Activated CD4-positive, alpha-beta T cell treated with anti-CD3 and anti-CD28 coated beads for 24 hours (primary cell): ENCODE measurements at regions not wholly inside any gene's neighbourhood (a gene's known extent, or its start where the extent isn't known, plus 50 kb on each side); places are given as distances from the start of the nearest gene placed in this dataset.

Source experiments
- DNase-seq, 2 donors: peaks; one replicate each; pipeline ENCODE4 v3.0.0-alpha.2; 2020; ENCODE audit warnings: low read depth in 2 of 2

DNA sequence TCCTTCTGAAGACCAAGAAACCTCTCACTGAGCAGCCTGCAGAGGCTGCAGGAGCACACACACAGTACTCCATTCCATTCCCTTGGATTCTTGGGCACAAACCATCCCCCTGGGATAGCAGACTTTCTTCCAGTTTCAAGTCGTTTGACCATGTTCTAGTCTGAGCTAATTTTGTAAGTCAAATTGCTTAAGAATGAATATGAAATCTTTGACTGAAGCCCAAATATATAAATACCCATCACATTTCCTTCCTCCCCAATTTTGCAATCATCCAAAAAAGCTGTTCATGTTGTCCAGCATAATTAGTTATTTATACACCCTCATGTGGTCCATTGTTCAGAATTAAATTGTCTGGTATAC is 231.2 kb upstream of the TPRG1 start:
- DNase-seq, result no peak

DNA sequence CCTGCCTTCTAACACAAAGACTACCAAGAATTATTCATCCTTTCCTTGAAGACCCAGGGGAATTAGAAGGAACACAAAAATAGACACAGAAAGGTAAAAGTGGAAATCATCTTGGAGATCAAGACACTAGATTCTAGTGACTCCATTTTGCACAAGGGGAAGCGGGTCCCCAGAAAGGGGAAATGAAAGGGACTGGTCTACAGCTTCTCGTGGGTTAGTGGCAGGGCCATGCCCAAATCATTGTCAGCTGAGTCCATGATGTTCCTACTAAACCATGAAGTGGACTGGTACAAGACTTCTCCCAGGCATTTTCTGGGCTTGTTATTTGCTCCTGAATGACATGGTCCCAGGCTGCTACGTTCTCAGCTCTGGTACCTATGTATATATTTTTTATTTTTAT is 230.7 kb upstream of the TPRG1 start:
- no peak for DNase-seq

DNA sequence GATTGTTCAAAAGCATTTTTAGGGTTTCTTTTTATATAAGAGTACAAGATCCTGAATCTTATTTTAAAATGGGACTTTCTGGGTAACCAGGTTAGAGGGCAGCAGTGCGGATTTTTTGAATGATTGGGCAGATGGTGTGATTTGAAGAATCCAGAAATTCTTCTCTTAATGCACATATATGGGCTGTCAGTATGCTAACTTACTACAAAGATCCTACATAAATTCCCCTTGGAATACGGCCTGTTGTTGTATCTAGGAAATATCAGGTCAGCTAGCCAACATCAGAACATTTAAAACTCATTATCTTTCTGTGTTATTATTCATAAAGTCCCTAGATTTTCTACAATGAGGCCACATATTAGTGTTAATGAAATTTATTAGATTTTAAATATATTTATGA is 229.6 kb upstream of the TPRG1 start:
- no peak for DNase-seq

DNA sequence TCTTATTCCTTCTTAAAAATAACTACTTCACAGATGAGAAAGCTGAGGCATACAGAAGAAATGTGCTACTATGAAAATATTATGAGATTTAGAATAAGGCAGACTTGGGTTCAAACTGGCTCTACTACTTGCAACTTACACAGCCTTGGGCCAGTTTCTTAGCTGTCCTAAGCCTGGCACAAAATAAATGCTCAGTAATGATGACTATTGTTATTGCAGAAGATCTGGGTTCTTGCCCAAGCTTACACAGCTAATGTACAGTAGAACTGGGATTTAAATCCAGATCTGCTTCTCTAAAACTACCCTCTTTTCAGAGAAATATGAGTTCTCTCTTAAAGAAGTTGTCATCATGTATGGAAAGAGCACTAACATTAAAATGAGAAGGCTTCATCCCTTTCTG is 228.2 kb upstream of the TPRG1 start:
- no peak for DNase-seq

DNA sequence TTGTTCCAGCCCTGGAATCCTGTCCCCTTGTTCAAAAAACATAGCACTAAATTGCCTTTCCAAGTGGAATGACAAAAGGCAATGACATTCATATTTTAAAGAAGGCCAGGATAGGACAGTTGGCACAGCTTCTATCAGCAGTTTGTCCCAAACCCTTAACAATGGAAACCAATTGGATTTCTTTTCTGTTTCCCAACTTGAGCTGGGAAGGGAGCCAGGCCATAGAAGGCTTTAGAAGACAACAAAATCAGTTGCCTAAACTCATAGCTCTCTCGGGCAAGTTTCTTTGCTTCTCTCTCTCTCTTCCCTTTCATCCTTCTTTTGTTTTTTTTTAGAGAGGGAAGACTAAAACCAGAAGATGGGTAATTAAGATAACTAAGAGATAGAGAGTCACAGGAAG is 227.7 kb upstream of the TPRG1 start:
- no peak for DNase-seq

DNA sequence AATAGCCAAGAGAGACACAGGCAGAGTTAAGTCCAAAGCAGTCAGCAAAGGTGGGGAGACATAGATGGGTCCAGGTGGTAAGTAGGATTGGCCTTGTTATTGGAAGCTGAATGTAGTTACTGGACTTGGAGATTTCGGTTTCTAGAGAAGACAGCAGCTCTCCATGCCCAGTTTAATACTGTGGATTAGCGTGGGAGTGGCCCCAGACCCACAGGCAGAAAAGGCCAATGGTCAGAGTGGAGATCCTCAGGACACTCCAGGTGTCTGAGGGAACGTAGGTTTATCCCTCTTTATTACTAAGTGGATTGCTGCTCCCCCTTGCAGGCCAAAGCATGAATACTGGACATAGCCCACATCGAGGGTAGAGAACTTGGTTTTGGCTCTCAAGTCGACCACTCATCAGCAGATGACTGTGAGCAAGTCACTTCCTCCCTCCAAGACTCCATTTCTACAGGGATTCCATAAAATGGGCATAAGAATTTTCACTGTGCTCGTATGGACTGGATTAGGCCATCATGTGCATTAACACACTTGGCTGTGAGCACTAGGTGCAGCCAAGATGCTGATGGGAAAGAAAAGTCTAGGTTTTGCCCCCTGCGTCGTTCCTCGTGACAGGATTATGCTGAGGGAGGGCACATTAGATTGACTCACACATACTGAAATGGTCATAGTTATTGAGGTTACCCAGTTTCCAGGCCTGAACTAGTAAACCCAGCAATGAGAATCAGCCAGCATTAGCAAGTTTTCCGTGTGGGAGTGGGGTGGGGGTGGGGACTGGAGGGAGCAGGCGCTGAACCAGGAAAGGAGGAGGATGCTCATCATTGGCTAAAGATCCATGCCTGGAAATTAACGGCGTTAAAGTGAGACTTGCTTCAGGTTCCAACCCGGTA is 225.2 kb upstream of the TPRG1 start:
- DNase-seq, result no peak

DNA sequence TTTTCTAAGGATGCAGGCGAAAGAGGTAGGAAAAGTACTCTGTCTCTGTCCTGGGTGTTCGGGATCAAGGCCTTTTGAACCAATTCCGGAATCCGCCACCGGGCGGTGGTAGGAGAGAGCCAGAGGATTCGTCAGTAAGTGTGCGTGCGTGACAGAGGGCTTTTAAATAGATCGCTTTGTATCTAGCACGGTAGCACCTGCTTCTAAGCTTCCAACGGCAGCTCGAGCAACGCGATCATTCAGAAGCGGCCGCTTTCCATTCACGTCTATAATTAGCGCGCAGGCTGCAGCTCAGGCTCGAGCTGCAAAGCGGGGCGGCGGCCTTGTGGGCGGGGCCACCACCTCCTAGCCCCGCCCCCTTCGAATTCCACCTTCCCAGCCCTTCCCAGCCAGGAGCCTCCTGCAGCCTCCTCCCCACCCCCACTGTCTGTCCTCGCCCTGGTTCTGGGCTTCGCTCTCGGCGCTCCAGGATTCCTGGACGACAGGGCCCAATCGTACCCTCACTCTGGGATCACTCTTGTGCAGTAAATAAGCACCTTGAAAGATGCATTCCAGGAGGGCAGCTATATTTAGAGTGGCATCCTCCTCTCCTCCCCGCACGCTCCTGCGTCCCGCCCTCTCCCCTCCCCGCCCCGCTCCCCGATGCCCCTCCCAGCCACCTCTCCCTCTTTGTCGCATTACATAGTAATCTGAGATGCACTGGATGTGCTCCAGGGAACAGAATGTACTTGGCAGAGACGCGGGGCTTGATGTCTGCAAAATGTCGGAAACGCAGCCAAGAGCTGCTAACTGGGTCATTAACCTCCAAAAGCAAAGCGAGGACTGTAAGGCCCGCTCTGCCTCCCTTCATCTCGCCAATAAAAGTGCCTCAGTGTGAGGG is 224.1 kb upstream of the TPRG1 start:
- no peak for DNase-seq

DNA sequence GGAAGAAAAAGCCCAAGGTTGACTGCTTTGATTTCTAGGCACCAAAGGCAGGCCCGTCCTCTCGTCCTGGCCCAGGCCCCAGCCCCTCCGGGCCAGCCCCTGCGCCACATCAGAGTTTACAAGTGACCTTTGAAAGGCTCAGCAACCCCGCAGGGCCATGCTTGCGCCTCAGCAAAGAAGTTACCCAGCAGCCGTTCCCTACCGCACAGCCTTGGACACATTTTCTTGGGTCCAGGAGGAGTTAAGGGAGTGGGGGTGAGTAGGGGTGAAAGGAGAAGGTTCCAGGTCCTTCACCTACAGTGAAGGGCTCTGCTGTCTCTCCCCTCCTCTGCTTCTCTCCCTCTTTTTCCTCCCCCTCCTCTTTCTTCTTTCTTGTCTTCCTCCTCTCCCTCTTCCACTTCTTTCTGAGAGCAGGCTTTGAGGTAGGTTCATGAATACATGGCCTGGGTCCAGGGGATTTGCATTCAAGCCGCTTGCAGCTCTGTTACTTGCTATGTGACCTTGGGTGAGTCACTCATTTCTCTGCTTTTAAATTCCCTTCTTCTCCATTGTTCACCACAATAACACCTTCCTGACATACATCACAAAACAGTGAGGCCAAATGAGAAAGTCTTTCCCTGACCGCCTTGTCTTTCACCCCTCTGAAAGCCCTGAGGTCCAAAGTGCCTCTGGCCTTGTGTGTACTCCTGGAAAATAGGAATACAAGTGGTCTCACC is 223.3 kb upstream of the TPRG1 start:
- no peak for DNase-seq

DNA sequence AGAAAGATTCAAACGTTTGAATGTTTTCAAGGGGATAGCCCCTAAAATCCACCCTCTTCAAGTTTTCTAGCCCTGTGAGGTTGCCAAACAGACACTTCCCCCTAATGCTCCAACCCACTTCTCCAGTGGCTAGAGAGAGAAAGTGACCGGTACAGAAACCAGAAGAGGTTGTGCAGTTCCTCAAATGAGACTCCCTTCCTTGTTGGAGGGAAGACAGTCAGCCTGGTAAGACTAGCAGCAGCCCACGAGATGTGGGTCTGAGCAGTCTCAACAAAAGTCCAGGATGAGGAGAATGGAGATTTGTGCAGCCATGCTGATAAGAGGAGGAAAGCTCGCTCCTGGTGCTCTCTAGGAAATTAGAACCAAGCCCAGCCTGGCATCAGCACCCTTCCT is 222.8 kb upstream of the TPRG1 start:
- DNase-seq, result no peak

DNA sequence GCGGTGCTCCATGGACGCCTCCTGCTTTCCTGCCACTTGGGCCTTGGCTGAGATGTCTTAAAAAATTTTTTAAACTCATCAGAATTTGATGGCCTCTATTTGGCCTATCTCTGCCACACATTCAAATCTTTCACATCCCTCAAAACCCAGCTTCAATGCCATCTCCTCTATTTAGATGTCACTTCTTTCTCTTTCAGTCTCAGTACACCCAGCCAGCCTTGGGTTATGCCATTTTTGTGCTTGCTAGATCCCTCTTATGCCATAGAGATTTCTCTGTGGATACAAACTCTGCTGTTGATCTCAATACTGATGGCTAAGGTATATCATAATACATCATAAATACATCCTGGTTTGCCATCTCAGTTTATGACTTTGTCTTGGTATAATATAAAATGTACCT is 222.3 kb upstream of the TPRG1 start:
- DNase-seq, result no peak

DNA sequence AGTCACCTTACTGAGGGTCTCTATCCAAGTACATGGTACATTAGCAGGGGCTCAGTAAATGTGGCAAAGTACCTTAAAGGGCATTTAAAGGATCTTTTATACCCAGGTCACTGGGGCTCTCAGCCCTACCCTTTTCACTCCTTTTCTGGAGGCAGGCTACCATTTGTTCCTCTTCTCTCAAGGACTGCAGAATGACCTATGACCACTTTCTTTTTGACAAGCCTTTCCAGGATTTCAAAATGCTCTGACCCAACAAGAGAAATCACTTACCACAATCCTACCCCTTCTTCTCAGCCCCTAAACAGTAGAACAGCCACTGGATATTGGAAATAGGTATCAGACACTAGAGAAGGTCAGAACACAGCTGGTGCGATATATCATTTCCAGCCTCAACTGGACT is 221.8 kb upstream of the TPRG1 start:
- no peak for DNase-seq

DNA sequence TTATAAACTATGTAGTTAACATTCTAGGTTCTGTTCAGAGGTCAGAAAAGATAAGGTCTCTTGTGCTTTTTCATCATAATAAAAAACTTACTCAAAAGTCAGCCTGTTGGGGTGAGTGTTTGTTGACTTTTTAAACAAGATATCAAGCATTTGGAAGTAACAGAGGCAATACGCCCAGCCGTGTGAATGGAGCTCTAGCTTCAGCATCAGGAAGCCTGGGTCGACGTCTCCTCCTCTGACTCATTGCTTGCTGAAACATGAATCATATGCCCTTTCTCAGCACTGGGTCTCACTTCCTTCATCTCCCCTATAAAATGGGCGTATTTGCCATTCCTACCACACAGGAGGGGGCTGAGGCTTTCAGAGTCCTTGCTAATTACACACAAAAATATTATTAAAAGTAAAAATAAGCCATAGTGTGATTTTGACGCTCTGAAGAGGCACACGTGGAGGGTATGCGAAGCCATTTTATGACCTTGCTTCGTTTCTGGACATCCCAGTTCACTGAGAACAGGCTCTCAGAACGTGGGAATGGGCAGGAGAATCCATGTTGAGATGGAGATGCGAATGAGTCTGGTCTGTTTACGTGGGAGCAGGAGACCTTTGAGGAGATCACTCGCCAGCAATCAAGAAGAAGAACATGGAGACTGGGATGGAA is 220.8 kb upstream of the TPRG1 start:
- DNase-seq, result peak; percentile 13 to 40

DNA sequence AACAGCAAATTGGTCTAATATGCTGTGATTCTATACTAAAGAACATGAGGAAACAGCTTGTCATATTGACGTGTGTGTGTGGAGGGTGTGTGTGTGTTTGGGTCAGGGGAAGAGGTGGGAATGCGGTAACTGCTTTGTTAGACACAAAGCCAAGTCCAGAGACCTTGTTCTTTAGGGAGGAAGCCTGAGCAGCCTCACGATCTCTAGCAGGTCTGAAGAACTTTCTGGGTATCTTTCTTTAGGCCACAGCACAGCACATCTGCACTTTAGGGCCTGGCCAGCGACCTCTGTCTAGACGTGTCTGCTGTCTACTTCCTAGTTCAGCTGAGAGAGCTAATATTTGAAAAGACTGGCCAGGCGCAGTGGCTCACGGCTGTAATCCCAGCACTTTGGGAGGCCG is 220.0 kb upstream of the TPRG1 start:
- no peak for DNase-seq

DNA sequence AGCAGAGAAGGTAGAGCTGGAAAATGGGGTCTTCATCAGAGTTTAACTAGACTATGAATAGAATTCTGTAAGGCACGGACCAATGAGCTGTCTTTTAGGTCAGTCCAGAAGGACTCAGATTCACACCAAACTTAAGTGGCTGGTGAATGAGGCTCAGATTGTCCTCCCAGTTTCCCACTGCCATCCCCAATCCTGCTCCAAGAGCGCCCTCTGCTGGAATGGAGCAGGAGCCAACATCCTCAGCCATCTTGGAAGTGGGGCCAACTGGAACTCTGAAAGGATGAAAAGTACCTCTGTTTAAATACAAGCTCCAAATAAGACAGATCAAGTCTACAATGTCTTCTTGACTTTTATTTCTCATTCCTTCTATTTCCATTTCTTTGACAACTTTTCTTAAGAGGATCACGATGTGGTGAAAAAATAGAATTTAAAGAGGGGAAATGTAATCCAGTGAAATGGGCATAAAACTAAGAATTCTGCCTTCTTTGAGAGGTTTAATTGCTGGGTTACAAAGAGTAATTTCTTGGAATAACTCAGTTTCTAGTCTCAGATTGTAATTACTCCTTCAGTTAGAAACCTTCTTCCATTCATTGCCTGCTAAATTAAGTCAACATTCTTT is 217.1 kb upstream of the TPRG1 start:
- peak; percentile 73 to 78 for DNase-seq

DNA sequence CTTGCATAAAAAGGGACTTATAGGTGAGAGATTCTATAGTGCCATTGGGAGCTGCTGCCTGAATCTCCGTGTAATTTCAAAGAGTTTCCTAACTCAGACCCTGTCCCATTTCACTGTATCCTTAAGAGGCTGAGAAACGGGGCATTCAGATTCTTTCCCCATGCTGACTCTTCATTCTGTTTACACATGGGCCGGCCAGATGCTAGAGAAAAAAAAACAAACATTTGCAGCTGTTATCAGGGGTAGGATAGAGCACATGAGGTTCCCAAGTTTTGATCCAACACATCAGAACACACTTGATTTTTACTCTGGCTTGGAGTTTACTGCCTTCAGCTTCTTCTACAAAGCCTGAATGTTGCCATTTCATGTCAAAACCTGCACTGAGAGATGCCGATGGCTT is 215.9 kb upstream of the TPRG1 start:
- DNase-seq, result no peak

DNA sequence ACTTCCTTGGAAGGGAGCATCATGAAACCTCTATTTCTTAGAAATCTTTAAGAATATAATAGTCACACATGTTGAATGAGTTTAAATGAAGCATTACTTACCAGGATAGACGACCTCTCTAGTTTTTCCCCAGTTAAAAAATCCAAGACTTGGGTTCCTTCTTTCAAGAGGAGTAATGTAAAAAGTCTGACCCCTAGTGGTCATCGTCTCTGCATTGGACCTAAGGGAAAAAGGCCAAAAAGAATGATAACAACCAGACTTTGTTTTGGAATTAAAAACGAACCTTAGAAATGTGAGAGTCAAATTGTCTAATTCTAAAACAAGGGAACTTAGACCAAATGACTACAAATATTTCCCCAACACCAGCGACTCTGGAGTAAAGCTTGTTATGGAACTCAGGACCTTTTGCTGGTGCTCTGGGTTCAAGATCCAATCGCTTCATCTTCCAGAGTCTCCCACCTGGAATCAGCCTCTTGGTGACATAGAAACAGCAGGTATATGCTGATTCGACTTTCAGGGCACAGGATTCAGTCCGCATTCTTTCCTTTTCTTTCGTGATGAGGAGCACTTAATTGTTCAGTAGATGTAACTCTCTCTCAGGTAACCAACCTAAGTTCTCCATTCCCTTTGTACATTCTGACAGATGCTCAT is 214.8 kb upstream of the TPRG1 start:
- DNase-seq, result no peak

DNA sequence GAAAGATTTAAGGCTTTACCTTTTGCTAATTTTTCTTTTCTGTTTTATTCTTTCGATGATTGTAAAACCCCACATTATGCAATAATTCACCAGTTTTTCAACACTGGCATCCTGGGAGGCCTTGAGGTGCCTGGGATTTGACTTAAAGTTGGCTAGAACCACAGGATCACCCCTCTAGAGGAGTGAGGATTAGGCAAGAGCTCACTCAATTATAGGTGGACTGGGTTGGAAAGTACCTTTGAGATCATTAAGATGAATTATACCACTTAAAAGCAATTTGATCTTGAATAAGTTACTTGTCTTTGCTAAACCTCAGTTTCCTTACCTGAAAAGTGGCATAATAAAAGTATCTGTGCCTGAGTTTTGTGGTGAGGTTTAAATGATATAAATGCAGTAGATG is 212.8 kb upstream of the TPRG1 start:
- DNase-seq, result no peak

DNA sequence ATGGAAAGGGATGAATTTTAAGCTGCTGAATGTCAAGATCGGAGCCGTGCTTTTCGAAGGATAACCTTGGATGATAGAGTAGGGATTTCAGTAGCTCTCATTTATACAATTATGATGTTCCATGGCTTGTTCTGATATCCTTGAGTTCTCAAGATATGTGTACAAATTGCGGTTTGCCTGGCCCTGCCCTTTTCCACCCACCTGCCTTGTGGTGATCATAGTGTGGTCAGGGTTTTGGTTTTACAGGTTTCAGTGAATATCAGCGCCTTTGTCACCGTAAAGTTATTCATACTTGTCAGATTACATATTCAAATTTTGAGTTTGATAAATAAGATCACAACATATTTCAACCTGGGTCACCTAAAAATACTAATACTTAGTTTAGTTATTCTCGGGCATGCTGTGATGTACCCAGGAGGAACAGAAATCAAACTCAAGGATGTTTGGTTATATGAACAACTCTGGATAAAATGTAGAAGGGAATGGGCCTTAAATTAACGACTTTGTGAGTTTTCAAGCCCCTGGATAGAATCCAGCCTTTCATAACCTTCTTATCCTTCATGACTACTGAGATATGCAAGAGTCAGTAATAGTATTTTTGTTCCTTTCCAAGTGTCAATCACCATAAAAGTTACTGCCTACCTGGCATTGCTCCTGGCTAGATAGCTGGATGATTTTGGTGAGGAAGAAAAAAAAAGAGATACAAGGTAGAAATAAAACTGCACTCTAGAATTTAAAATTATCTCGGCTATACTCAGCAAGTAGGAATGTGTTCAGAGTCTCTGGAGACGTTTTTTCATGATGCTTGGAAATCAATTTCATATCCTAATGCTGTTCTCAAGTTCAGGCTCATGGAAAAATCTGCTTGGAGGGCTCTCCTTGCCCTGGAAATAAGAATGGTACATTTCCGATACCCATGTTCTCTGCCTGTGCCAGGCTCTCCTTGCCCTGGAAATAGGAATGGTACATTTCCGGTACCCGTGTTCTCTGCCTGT is 209.2 kb upstream of the TPRG1 start:
- no peak for DNase-seq

DNA sequence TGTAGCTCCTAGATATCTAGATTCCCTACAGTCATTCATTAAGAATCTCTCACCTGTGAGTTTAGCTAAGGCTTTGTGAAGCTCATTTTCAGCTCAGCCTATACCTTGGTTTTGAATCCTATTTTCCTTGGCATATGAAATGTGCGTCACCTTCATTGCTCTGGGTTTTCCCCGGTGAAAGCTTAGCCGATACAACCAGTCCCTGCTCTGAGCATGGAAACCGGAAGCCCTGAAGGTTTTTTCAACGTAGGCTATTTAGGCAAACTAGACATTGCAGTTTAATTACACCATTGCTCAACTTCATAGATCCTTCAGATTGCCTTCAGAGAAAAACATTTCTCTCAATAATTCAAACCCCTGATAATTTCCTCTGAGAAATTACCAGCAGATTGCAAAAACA is 206.8 kb upstream of the TPRG1 start:
- DNase-seq, result no peak

DNA sequence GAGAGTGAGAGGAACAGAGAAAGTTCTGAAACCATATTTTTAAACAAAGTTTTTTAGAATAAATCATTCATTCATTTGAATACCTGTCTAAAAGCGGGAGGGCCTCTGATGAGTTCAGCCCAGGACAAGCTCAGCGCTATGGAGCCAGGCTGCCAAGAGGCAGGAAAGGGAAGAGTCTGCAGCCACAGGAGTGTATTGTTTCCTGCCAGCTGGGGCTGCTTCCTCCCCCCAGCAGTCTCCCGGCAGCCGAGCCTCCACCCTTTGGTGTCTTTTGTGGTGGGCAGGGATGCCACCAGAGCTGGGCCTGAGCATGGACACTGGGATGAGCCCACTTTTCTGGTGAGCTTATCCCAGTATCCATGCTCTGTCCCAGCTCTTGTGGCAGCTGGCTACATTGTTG is 199.5 kb upstream of the TPRG1 start:
- DNase-seq, result no peak
